HG02885 (cell line): ENCODE measurements at regions not wholly inside any gene's neighbourhood (a gene's known extent, or its start where the extent isn't known, plus 50 kb on each side); places are given as distances from the start of the nearest gene placed in this dataset.

Experiments used
- ATAC-seq: cut with Tn5 transposase; IDR thresholded peaks from one replicate; pipeline ENCODE4 v1.9.1; 2021; ENCODE audit warnings: mild to moderate bottlenecking; ENCODE audit not compliant: unreplicated experiment, poor library complexity

GRCh38 chr3:165383381-165383780 is 187.2 kb upstream of the SLITRK3 start:
- no peak for ATAC-seq

GRCh38 chr3:165382672-165383071 is 186.5 kb upstream of the SLITRK3 start:
- ATAC-seq = no peak

- no peak for ATAC-seq
Observed at GRCh38 chr3:165378761-165379160, 182.6 kb upstream of the SLITRK3 start.

- ATAC-seq = no peak
Observed at GRCh38 chr3:165359005-165359404, 162.8 kb upstream of the SLITRK3 start.

GRCh38 chr3:165355316-165355715 is 159.1 kb upstream of the SLITRK3 start:
- no peak for ATAC-seq

- ATAC-seq = no peak
Observed at GRCh38 chr3:165347526-165347925, 151.3 kb upstream of the SLITRK3 start.

- no peak for ATAC-seq
Observed at GRCh38 chr3:165346503-165346902, 150.3 kb upstream of the SLITRK3 start.

- ATAC-seq = no peak
Observed at GRCh38 chr3:165343185-165343584, 147.0 kb upstream of the SLITRK3 start.

- no peak for ATAC-seq
Observed at GRCh38 chr3:165339753-165340152, 143.6 kb upstream of the SLITRK3 start.

GRCh38 chr3:165336786-165337185 is 140.6 kb upstream of the SLITRK3 start:
- no peak for ATAC-seq
